GM19397 (cell line): ENCODE measurements at regions not wholly inside any gene's neighbourhood (a gene's known extent, or its start where the extent isn't known, plus 50 kb on each side); places are given as distances from the start of the nearest gene placed in this dataset.
A peak's percentile ranks its signal among the peaks of the same experiment; 100 is the strongest.
"Not testable (repeated sequence)": the region's sequence is repeated elsewhere in the genome, so short reads cannot be mapped to it uniquely, and the experiment has no call there.

Experiments
- ATAC-seq: cut with Tn5 transposase; IDR thresholded peaks from one replicate; pipeline ENCODE4 v1.9.1; 2021; ENCODE audit warnings: mild to moderate bottlenecking, moderate library complexity; ENCODE audit not compliant: unreplicated experiment

GRCh38 chr15:84094720-84095119 is 140.9 kb upstream of the GOLGA6L4 start:
- not testable (repeated sequence) for ATAC-seq

- not testable (repeated sequence) for ATAC-seq
These were observed 138.5 kb upstream of the GOLGA6L4 start for GRCh38 chr15:84097053-84097452.

- no peak for ATAC-seq
These were observed 137.0 kb upstream of the GOLGA6L4 start for GRCh38 chr15:84098604-84099003.

GRCh38 chr15:84099181-84099580 is 136.4 kb upstream of the GOLGA6L4 start:
- ATAC-seq, result no peak

- ATAC-seq, result no peak
These were observed 132.2 kb upstream of the GOLGA6L4 start for GRCh38 chr15:84103345-84103744.

GRCh38 chr15:84104853-84105252 is 130.7 kb upstream of the GOLGA6L4 start:
- no peak for ATAC-seq

GRCh38 chr15:84108728-84109127 is 126.8 kb upstream of the GOLGA6L4 start:
- ATAC-seq, result no peak

GRCh38 chr15:84111575-84111974 is 124.0 kb upstream of the GOLGA6L4 start:
- no peak for ATAC-seq

- ATAC-seq, result no peak
These were observed 123.5 kb upstream of the GOLGA6L4 start for GRCh38 chr15:84112025-84112424.

GRCh38 chr15:84113919-84114318 is 121.7 kb upstream of the GOLGA6L4 start:
- no peak for ATAC-seq

GRCh38 chr15:84114680-84115079 is 120.9 kb upstream of the GOLGA6L4 start:
- ATAC-seq, result not testable (repeated sequence)

- ATAC-seq, result not testable (repeated sequence)
These were observed 116.2 kb upstream of the GOLGA6L4 start for GRCh38 chr15:84119351-84119750.

- not testable (repeated sequence) for ATAC-seq
These were observed 114.7 kb upstream of the GOLGA6L4 start for GRCh38 chr15:84120903-84121302.

GRCh38 chr15:84128706-84129105 is 106.9 kb upstream of the GOLGA6L4 start:
- not testable (repeated sequence) for ATAC-seq

- not testable (repeated sequence) for ATAC-seq
These were observed 105.3 kb upstream of the GOLGA6L4 start for GRCh38 chr15:84130098-84130831.

- ATAC-seq, result not testable (repeated sequence)
These were observed 99.6 kb upstream of the GOLGA6L4 start for GRCh38 chr15:84135931-84136456.

GRCh38 chr15:84142888-84143337 is 92.7 kb upstream of the GOLGA6L4 start:
- ATAC-seq, result peak; percentile 91

- ATAC-seq, result no peak
These were observed 91.7 kb upstream of the GOLGA6L4 start for GRCh38 chr15:84143753-84144314.

GRCh38 chr15:84144946-84145345 is 90.6 kb upstream of the GOLGA6L4 start:
- ATAC-seq, result not testable (repeated sequence)

GRCh38 chr15:84146299-84146698 is 89.3 kb upstream of the GOLGA6L4 start:
- ATAC-seq, result not testable (repeated sequence)

- not testable (repeated sequence) for ATAC-seq
These were observed 88.3 kb upstream of the GOLGA6L4 start for GRCh38 chr15:84147307-84147706.
